ENCODE measurements at regions not wholly inside any gene's neighbourhood (a gene's known extent, or its start where the extent isn't known, plus 50 kb on each side); places are given as distances from the start of the nearest gene placed in this dataset.

DNA sequence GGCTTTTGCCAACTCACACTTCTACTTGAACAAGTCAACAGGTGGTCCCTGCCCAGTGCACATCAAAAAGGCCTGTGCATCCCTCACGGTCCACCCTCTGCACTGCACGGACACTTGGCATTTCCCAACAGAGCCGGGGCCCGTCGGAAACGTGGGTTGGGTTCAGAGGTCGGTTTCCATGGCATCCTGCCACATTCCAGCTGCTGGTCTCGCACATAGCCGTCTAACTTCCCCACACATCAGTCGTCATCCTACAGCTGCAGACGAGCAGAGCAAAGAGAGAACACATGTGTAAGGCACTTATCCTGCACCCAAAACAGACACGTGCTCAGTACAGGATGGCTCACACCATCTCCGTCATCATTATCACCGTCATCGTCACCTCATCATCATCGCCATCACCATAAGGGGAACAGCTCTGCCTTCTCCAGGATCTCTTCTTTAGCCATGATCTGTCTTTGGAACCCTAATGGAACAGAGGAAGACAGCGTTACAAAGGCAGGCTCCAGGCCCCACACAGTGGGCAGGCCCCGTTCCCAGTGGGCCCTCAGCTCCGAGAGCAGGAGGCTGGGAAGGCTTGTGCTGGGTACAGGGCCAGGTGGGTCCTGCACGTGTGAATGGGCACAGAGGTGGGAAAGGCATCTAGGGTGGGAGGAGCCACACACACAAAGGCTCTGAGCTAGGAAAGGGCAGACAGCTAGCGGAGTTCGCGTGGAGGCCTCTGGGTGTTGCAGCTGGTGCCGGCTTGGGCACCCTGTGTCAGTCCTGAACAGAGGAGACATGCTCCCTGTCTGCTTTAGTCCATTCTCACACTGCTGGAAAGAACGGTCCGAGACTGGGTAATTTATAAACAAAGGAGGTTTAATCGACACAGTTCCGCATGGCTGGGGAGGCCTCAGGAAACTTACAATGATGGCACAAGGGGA, 170.8 kb upstream of the SOX1 start:
- no peak for DNase-seq

- no peak for DNase-seq
These were observed 169.6 kb upstream of the SOX1 start for GRCh38 chr13:111897178-111897845.

DNA sequence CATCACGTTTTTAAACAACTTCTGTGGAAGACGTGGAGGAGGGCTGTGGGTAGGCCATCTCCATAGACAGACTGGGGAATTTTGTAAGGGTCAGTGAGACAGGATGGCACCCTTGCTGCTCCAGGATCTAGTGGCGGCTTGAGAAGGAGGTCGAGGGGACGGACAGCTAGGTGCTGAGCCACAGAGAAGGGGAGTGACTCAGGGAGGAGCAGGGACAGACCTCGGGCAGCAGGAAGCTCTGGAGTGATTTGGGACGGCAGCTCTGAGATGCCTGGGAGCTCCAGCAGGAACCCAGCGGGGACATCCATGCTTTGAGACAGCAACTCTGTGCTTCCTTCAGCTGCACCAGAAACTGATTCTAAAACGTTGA, 169.1 kb upstream of the SOX1 start:
- no peak for DNase-seq

- DNase-seq, result no peak
These were observed 167.8 kb upstream of the SOX1 start for GRCh38 chr13:111898956-111899713.

- peak; percentile 42 for DNase-seq
These were observed 167.1 kb upstream of the SOX1 start for GRCh38 chr13:111899714-111900389.

- peak; percentile 93 for DNase-seq
These were observed 166.4 kb upstream of the SOX1 start for GRCh38 chr13:111900390-111901131.

- DNase-seq, result no peak
These were observed 165.6 kb upstream of the SOX1 start for GRCh38 chr13:111901267-111901915.

- DNase-seq, result no peak
These were observed 164.2 kb upstream of the SOX1 start for GRCh38 chr13:111902726-111903125.

DNA sequence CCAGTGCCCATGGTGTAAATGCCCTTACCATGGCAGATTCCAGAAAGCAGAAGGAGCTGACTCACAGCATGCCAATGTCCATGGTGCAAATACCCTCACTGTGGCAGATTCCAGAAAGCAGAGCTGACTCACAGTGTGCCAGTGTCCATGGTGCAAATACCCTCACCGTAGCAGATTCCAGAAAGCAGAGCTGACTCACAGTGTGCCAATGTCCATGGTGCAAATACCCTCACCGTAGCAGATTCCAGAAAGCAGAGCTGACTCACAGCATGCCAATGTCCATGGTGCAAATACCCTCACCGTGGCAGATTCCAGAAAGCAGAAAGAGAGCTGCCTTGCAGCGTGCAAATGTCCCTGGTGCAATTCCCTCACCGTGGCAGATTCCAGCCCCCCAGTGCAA, 163.8 kb upstream of the SOX1 start:
- no peak for DNase-seq

- DNase-seq, result no peak
These were observed 162.8 kb upstream of the SOX1 start for GRCh38 chr13:111904166-111904565.

GRCh38 chr13:111904701-111905608, 162.0 kb upstream of the SOX1 start:
- no peak for DNase-seq

GRCh38 chr13:111905609-111905945, 161.4 kb upstream of the SOX1 start:
- DNase-seq, result no peak

- no peak for DNase-seq
These were observed 160.6 kb upstream of the SOX1 start for GRCh38 chr13:111906306-111906705.

DNA sequence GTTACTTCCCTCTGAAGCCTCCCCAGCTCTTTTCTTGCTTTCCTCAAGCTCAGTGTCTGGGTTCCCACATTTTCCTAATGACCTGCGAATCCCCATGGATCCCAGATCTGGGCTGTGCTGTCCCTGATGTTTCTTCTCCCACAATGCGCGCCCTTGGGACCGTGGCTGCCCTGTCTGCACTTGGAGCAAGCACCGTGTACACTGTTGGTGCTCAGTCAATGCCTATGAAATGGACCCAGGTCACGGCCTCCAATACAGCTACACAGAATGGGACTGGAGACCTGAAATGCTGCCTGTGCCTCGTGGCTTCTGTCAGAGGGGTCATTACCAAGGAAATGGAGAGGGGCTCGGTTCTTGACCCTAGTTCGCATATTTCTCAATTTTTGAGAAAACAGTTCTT, 160.1 kb upstream of the SOX1 start:
- DNase-seq, result no peak

GRCh38 chr13:111907341-111907880, 159.5 kb upstream of the SOX1 start:
- DNase-seq, result no peak

DNA sequence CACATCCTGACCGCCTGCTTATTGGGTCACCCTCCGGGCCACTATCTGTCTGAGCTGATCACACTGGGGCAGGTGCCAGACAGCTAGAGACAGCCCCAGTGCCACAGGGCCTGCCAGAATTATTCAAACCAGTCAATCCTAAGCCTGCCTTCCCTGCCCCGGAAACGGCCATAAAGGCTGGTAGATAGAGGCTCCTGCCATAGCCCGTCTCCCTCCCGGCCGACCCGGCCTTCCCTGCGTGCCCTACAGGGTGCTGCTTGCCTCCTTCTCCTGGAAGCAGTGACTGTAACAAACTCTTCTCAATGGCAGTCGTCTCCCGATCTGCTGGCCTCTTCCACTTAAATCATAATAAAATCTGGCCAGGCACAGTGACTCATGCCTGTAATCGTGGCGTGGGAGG, 158.6 kb upstream of the SOX1 start:
- DNase-seq, result no peak

GRCh38 chr13:111908981-111909380, 158.0 kb upstream of the SOX1 start:
- no peak for DNase-seq

GRCh38 chr13:111909501-111909900, 157.4 kb upstream of the SOX1 start:
- DNase-seq, result no peak

- DNase-seq, result no peak
These were observed 156.8 kb upstream of the SOX1 start for GRCh38 chr13:111909971-111910671.
